EL (cell line): ENCODE measurements at regions not wholly inside any gene's neighbourhood (a gene's known extent, or its start where the extent isn't known, plus 50 kb on each side); places are given as distances from the start of the nearest gene placed in this dataset.
"Not testable (repeated sequence)": the region's sequence is repeated elsewhere in the genome, so short reads cannot be mapped to it uniquely, and the experiment has no call there.

Source experiments
- DNase-seq: peaks from one replicate; pipeline ENCODE4 v3.0.0-alpha.2; 2016

GRCh38 chr15:88965097-88965496 is 51.9 kb upstream of the MFGE8 start:
- not testable (repeated sequence) for DNase-seq

GRCh38 chr15:88970232-88970631 is 57.1 kb upstream of the MFGE8 start:
- no peak for DNase-seq

GRCh38 chr15:88974392-88974791 is 61.2 kb upstream of the MFGE8 start:
- peak; percentile 30 for DNase-seq

GRCh38 chr15:88975891-88976290 is 62.7 kb upstream of the MFGE8 start:
- DNase-seq, result peak; percentile 31

GRCh38 chr15:88976656-88977055 is 63.5 kb upstream of the MFGE8 start:
- no peak for DNase-seq

- no peak for DNase-seq
Measured at GRCh38 chr15:88979674-88980073, 66.5 kb upstream of the MFGE8 start.

- no peak for DNase-seq
Measured at GRCh38 chr15:88980498-88980897, 67.3 kb upstream of the MFGE8 start.

GRCh38 chr15:88981244-88982215 is 68.4 kb upstream of the MFGE8 start:
- DNase-seq, result peak; percentile 32

GRCh38 chr15:88982304-88982945 is 69.2 kb upstream of the MFGE8 start:
- DNase-seq, result peak; percentile 77

- no peak for DNase-seq
Measured at GRCh38 chr15:88982946-88983342, 69.8 kb upstream of the MFGE8 start.

GRCh38 chr15:88983861-88984429 is 70.8 kb upstream of the MFGE8 start:
- no peak for DNase-seq

GRCh38 chr15:88985547-88986393 is 72.6 kb upstream of the MFGE8 start:
- no peak for DNase-seq

- DNase-seq, result no peak
Measured at GRCh38 chr15:88986949-88987590, 73.9 kb upstream of the MFGE8 start.

GRCh38 chr15:88987591-88987933 is 74.4 kb upstream of the MFGE8 start:
- DNase-seq, result no peak

GRCh38 chr15:88987934-88988671 is 74.9 kb upstream of the MFGE8 start:
- peak; percentile 71 for DNase-seq

- peak; percentile 93 for DNase-seq
Measured at GRCh38 chr15:88989578-88989977, 76.4 kb upstream of the MFGE8 start.

GRCh38 chr15:88990185-88990679 is 77.1 kb upstream of the MFGE8 start:
- peak; percentile 46 for DNase-seq

- DNase-seq, result no peak
Measured at GRCh38 chr15:88992216-88992615, 79.0 kb upstream of the MFGE8 start.

- DNase-seq, result no peak
Measured at GRCh38 chr15:88992912-88993376, 79.8 kb upstream of the MFGE8 start.

GRCh38 chr15:88993662-88994061 is 80.5 kb upstream of the MFGE8 start:
- DNase-seq, result no peak

GRCh38 chr15:88994286-88994685 is 81.1 kb upstream of the MFGE8 start:
- DNase-seq, result no peak
